Dermis microvascular lymphatic vessel endothelial cell (primary cell): ENCODE measurements at regions not wholly inside any gene's neighbourhood (a gene's known extent, or its start where the extent isn't known, plus 50 kb on each side); places are given as distances from the start of the nearest gene placed in this dataset.
A peak's percentile ranks its signal among the peaks of the same experiment; 100 is the strongest.

Experiments used
- DNase-seq, 2 donors: peaks; one replicate each; pipeline versions ENCODE4 v3.0.0 to v3.0.0-alpha.2; 2010; ENCODE audit warnings: low read depth in 2 of 2

DNA sequence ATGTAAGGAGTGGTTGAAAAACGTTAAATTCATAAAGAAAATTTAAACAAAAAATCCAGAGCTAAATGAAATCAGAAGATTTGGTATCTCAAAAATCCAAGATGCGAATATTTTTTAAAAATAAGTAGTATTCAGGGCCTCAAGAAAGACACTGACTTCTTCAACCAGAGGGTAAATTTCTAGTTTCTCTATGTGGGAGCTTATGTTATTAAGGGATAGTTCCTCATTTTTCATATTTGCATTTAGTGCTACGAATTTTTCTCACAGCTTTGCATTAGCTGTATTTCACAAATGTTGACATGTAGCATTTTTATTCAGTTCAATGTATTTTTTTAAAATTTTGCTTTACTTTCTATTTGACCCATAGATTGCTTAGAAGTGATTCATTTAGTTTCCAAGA lies 454.7 kb downstream of the CBLN2 start:
- no peak for DNase-seq

DNA sequence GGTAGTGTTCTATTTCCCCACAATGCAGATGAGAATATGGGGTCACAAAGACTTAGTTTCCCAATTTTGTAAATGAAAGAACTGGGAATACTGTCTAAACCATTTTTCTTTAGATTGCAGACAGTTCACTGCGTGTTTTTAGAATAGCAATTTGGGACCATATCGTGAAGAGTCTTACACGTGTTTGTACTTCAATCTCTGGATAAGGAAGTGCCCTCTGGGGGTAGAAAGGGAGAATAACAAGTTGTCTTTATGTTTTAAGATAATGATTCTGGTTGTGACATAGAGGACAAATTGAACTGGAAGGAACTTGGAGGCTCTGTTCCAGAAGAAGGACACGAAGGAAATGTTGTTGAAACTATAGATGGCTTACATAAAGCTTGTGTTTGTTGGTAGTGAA lies 457.7 kb downstream of the CBLN2 start:
- DNase-seq: peak in 1 of 2 donors; percentile 31

DNA sequence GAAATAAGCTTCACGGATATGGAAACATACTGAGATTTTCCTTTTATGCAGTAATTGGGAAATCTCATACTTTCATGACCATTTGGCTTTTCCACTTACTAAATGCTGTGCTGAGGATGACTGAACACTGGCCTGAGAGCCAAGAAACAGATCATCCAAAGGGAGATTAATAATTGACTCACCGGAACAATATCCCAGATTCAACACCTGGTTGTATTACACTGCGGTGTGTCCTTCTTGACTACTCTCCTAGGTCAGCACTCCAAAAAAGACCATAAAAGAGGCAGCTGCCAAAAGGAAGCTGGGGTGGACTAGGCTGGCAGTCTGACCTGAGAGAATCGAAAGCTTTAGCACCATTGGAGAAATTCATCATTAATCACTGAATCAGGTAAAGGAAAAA lies 469.1 kb downstream of the CBLN2 start:
- DNase-seq: no peak

DNA sequence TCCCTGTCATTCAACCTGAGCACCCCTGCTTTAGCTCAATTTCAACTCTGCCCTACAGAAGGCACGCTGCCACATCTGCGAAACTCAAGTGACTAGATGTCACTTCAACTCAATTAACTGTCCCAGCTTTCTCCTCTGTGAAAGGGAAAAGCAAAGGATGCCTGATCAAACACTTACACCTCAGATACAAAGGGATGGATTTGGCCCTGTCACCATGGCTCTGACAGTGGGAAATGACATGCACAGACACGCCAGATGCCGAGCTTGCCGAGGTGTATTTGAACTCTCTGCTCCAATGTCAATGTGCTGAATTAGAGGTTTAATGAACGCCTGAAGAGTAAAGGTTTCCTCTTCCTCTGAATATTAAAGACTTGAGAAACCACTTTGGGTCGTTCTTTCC lies 481.1 kb downstream of the CBLN2 start:
- no peak for DNase-seq

DNA sequence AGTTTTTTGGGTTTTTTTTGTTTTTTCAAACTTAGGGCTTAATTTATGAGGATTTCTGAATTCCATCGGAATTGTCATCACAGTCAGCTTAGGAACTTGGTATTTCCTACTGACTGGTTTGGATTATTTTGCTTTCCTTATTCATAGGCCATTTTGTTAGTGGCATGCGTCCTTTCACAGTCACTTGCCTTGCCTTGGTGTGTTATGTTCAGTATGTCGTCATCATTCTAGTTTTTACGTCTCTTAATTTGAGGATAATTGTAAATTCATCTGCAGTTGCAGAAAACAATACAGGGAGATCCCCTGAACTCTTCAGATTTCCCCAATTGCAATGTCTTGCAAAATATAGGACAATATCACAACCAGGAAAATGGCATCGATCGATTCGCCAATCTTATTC lies 485.3 kb downstream of the CBLN2 start:
- no peak for DNase-seq

DNA sequence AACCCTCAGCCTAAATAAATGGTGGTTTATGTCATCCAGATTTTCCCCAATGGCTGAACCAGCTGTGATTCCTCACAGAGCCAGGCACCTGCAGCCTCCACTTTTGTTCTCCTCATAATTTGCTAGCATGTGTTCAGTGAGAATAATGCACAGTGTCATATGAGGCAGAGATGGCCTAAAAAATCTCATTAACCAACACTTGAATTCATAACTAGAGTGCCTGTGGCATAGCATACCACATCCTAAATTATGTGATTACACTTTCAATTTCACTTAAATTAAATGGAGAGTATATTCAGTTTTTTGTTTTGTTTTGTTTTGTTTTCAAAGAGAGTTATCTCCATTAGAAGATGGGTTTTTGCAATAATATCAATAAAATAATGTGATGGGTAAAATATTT lies 488.0 kb downstream of the CBLN2 start:
- DNase-seq: no peak

DNA sequence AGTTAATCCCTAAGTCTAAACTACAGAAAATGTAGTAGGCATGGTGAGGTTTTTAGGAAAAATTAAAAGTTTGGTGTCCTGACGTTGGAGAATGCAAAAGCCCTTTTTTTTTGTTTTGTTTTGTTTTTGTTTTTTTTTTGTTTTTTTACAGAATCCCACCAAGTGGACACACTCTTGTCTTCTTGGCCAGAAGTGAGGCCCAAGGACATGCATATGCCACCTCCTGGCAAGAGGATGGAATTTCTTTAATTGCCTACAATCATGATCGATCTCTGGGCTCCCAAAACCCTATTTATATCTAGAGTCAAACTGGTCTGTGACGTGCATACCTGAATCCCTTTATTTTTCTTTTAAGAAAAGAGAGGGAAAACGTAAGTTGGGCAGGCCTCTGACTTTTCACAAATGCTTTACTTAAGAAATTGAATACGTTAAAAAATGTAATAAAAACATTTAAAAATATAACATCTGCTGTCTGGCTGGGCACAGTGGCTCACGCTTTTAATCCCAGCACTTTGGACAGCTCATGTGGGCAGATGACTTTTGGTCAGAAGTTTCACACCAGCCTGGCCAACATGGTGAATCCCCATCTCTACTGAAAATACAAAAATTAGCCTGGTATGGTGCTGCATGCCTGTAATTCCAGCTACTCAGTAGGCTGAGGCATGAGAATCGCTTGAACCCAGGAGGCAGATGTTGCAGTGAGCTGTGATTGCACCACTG lies 502.7 kb downstream of the CBLN2 start:
- DNase-seq: no peak

DNA sequence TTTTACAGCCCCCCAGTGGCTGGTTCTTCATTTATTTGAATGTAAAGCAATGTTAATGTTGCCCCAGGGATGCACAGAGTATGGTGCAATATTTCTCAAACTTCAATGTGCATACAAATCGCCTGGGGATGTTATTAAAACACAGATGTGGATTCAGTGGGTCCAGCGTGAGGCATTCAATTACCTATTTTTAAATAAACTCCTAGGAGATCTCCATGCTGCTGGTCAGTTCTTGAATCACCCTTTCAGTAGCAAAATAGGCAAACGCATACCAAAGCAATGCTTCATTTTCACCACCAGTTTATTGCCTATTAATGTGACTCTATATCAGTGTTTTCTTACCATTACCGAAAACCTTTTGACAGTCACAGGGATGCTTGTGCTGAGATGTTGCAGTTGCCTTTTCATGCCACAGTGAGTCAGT lies 530.7 kb downstream of the CBLN2 start:
- DNase-seq: no peak

DNA sequence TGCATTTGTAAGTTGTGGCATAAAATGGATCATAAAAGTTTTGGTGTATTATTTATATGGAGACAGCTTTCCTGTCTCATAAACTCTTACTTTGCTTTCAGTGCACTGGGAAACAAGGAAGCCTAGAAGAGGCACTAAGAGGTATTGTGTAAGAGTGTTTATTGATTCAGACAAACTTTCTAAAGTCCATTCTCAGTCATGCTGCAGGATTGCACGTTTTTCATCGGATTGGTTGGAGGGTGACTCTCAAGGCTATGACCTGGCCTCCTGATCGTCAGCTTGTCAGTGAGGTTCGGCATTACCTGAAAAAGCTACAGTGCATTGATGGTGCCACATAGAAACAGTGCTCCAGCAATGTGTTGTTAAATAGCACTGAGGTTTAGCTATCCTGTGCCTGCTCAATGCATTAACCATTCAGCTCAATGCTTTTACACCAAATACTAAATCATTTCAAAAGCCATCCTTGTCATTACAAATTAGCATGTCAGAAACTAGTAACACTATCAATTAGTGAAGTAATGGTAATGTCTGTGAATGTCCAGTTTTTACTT lies 545.5 kb downstream of the CBLN2 start:
- no peak for DNase-seq

DNA sequence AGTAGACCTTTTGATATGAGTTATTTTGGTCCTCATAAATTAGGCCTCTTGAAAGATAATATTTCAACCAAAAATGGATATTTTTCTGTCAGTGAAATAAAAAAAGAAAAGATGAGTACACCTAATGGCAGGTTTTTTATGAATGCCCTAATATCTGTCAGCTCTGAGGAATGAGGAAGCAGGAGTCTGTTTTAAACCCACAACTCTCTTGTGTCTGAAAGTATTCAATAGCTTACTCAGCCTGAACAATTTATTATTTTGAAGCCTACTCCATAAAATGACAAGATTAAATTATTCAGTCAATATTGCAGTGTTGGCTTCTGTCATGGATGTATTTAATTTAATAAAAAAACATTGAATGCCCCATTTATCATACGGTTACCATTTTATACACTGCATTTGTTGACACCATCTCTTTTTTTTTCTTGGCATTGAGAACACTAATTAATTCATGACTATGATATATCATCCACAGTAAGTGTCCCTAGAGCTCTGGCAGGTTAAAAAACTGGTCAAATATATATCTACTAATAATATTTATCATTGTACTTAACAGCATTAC lies 548.2 kb downstream of the CBLN2 start:
- DNase-seq: no peak

DNA sequence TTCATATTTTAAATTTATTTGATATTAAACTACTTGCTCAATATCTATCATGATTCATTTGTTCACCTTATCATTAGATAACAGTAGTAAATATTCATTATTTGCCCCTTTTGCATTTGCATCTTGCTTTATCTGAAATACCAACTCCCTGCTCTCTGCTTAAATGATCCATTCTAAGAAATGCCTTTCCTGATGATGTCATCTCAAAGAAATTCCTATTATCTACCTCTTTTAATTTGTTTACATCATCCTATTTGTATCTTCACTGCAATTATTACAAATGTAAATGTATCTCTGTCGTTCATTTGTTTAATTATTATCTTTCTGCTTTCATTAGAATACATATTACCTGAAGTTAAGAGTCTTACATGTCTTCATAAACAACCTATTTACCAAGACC lies 549.9 kb downstream of the CBLN2 start:
- no peak for DNase-seq

DNA sequence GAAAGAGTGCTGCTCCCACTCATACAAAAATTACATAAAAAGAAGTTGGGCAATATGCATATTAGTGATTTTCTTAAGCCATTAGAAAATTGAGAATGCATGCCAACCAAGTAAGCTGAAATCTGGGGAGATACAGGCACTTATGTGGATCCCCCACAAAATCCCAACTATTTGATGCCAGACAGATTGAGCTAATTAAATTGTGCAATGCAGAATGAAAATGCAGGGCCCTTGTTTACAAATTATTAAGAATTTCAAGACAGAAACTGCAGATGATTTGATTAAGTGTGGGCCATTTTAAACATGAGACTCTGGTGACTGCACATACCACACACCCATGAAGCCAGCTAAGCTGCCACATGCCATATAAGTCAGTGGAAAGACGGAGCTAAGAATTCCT lies 554.5 kb downstream of the CBLN2 start:
- DNase-seq: no peak

DNA sequence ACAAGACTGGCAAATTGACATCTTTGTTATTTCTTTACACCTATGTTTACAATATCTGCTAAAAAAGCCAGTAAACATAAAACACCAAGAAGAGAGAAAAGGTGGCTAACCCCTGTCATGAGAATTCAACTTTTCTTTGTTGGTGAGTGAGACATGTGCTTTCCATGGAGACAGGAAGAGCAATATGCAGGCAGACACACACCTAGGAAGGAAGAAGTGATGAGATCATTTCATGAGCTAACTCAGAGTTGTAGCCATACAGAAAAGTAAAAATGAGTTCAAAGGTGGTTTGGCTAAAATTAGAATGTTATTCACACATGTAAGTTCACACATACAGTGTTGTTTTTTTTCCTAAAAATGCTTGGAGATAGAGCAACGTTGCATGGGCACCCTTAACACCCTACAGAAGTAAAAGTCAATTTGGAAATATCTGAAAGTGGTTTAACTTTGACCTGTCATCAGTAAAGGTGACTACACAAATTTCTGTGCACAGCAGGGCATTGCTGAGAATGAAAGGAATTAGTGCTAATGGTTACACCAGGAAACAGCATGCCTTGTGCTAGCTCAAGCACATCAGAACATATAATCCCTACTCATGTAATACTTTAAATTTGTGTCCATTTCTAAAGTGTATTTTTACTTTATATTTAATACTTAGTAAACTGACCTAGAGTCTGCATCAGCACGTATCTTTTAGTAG lies 557.6 kb downstream of the CBLN2 start:
- no peak for DNase-seq

DNA sequence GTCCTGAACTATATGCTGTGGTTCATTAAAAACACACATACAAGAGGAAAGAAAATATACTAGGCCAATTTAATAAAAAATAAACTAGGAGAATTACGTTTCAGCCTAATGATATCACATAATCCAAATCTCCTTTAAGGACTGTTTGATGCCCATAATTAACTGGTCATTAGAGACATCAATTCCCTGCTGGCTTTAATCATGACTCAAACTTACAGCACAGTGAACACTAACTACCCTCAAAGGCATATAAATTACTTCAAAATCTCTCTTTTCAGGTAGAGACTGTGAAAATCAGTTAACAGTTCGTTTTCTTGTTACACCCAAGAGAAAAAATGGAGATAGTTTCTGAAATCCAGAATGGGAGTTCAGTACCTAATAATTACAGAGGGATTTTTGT lies 567.4 kb downstream of the CBLN2 start:
- DNase-seq: no peak

DNA sequence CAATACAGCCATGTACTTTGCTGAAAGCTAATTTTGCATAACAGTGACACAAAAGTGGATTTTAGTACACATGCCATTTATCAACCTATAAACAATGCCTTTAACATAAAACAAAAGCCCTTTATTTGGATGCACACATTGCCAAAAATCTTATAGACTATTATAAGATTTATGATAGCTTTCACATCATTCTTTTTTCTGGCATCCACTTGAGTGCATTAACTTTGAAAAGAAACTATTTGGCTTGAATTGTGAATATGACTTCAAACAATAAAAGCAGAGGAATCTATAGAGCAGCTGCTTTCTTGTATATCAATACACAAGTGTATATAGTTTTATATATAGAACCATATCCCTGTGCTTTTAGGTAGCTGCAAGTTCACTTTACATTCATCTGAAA lies 577.4 kb downstream of the CBLN2 start:
- no peak for DNase-seq

DNA sequence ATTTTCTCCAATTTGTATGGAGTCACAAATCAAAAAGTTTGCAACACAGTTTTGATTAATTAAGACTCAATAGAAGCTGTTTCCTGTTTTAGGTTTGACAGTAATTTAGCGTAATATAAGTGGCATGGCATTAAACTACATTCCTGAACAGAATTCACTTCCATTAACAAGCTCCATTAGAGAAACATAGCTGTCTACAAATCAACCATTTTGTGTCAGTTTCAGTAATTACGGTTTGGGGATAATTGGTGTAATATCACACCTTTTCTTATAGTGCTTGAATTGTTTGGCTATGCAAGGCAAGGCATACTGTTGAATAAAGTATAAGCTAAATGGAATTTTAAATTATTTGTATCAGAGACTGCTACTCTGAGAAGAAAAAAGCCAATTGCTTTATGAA lies 585.5 kb downstream of the CBLN2 start:
- DNase-seq: no peak

DNA sequence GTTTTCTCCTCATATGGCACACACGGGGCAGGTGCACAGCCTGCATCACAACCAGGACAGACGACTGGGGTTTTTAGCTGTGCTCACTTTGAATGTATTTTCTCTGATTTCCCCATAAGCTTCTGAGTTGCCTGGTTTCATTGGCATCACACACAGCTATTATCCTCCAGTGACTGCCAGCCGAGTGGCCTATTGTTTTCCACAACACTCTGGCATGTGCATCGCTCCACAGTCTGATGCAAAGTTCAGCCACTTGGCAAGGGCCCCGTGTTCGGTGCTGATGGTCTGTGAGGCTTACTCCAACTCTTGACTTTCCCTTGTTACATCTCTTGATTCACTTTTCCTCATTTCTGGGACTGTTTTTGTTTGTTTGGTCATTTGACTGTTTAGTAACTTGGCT lies 593.1 kb downstream of the CBLN2 start:
- no peak for DNase-seq

DNA sequence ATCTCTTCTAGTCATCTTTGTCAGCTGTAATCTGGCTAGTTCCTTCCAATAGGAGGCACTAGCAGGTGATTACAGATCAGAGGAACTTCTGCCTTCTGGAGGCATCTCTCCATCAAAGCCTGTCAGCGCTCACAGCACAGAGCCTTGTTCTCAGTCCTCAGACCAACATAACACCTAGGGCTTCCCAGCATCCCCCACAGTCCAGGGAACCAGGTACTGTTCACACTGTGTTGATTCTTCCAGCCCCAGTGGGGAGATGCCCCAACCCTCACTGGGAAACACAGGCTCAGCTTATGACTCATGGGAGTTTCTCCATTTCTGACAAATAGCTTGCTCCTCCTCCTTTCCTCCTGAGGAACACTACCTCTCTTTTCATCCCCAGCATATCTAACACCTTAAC lies 601.7 kb downstream of the CBLN2 start:
- no peak for DNase-seq

DNA sequence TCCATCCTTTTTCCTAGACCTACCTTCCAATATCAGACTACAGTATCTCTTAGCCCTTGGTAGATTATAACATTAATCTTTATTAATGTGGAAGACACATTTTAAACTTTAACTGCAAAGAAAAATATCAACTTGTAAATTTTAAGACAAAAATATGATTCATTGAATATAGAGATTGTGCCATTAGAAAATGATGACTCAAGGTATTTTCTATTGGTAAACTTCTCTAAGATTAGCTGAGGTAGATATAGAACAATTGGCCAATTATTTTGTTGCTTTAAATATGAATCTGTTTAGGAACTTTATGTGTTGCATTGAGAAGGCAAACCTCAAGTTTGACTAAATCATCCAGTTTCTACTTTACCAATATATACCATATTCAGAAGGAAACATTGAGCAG lies 604.7 kb downstream of the CBLN2 start:
- DNase-seq: no peak

DNA sequence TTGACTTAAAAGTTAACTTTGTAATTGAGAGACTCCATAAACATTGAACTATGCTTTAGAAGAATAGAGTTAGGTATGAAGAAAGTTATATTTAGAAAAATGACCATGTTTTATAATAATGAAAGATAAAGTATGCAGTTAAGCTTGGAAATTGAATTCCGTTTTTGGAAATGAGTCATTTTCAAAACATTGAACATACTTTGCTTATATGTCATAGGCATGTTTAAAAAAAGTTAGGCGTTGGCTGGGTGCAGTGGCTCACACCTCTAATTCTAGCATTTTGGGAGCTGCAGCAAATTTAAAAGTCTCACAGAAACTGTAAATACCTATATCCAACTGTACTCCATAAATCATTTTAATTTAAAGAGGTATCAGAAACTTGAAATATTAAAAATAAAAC lies 607.4 kb downstream of the CBLN2 start:
- DNase-seq: no peak

DNA sequence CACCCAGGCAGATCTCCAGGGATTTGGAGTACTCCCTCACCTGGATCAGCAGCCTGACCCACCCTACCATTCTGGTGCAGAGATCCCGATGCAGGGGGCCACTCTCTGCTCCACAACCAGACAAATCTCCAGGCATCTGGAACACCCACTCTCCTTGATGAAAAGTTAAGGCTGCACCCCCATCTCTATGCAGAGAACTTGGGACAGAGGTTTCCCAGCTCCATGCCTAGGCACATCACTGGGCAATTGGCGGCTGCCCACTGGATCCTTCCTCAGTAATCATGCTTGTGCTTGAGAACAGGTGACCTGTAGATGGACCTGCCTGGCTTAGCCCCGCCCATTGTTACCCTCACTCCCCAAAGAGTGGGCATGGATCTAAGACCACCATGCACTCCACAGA lies 624.9 kb downstream of the CBLN2 start:
- no peak for DNase-seq

DNA sequence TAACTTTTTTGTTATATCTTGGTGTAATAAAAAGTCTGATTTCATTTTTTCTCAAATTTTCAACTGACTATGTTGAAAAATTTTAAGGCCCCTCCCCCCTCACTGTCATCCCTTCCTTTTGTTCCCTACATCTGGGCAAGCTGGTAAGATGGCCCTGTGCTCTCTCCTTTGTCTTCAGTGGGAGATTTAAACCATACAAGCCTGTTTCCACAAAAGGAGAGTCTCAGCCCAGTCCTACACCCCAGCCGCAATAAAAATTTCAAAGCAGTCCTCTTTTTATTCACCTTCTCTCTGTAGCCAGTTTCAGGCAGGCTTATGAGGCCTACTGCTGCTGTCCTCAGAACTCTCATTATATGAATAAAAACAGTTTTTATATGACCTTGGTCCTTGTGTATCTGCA lies 630.5 kb downstream of the CBLN2 start:
- DNase-seq: no peak

DNA sequence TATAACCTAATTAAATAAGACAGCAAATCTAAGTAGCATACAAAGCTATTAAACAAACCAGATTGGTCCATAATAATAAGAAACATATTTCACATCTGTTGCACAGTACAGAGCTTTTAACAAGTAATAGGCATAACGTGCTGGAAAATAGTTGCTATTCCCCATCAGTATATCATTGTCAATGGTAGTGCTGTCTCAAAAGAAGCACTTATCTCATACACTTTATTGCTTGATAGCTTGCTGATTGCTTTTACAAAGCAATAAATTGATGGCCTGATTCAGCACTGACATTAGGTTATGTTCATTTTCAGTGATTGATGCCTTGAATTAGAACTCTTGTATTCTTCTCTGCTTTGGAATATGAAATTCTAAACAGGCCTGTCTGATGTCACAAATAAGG lies 641.7 kb downstream of the CBLN2 start:
- no peak for DNase-seq
